HL-60 (cell line): ENCODE measurements at regions not wholly inside any gene's neighbourhood (a gene's known extent, or its start where the extent isn't known, plus 50 kb on each side); places are given as distances from the start of the nearest gene placed in this dataset.
A peak's percentile ranks its signal among the peaks of the same experiment; 100 is the strongest.

Experiments used
- DNase-seq, 2 experiments: peaks; one replicate each; pipeline ENCODE4 v3.0.0-alpha.2; 2010 to 2020; ENCODE audit warnings: low read depth in 1 of 2, low spot score in 1 of 2
- H3K27ac ChIP-seq: fragments of 250-450 bp; sonication (Bioruptor Pico); replicated peaks from 2 replicates; pipeline ENCODE4 v1.5.1; 2020; ENCODE audit warnings: mild to moderate bottlenecking, moderate library complexity
- H3K27me3 ChIP-seq: fragments of 250-450 bp; sonication (Bioruptor Pico); 2 replicates; pipeline ENCODE4 v1.5.1; 2021; ENCODE audit warnings: mild to moderate bottlenecking, moderate library complexity; ENCODE audit not compliant: insufficient read depth, poor library complexity, severe bottlenecking
- H3K4me3 ChIP-seq: replicated peaks from 2 replicates; pipeline ENCODE4 v1.5.1; 2011; ENCODE audit warnings: mild to moderate bottlenecking, control low read depth, low read length; ENCODE audit not compliant: insufficient read depth
- CTCF ChIP-seq: IDR thresholded peaks from one replicate; pipeline ENCODE4 v1.5.1; 2011; ENCODE audit warnings: low read length, control low read depth, inconsistent platforms; ENCODE audit not compliant: insufficient read depth
- GABPA ChIP-seq: IDR thresholded peaks from 2 replicates; pipeline ENCODE4 v1.6.1; 2012; ENCODE audit warnings: low read depth
- POLR2AphosphoS5 ChIP-seq: IDR thresholded peaks from 2 replicates; pipeline ENCODE4 v1.6.1; 2012; ENCODE audit warnings: low read depth
- REST ChIP-seq: IDR thresholded peaks from 2 replicates; pipeline ENCODE4 v1.6.1; 2012; ENCODE audit warnings: low read depth; ENCODE audit not compliant: insufficient replicate concordance
- SPI1 ChIP-seq: IDR thresholded peaks from 2 replicates; pipeline ENCODE4 v1.6.1; 2012; ENCODE audit warnings: low read depth, mild to moderate bottlenecking, borderline replicate concordance

- no peak overlapping the region for H3K4me3 ChIP-seq
- H3K27me3 ChIP-seq: no peaks in the 10 kb centered on the region
- TF ChIP-seq GABPA: no peak
- TF ChIP-seq REST: no peak
- TF ChIP-seq POLR2AphosphoS5: no peak
- TF ChIP-seq SPI1: no peak
- no peak for TF ChIP-seq CTCF
- no peak for DNase-seq
- H3K27ac ChIP-seq: no peak overlapping the region
Observed at GRCh38 chr2:212692466-212692865, 153.9 kb upstream of the ERBB4 start.

GRCh38 chr2:212686285-212686895 is 147.8 kb upstream of the ERBB4 start:
- peak; percentile 61 for TF ChIP-seq CTCF
- no peak for TF ChIP-seq SPI1
- no peak for TF ChIP-seq REST
- no peak for TF ChIP-seq GABPA
- TF ChIP-seq POLR2AphosphoS5: no peak
- Histone ChIP-seq H3K4me3 (no peak overlapping the region), H3K27me3 (no peaks in the 10 kb centered on the region), H3K27ac (no peak overlapping the region)
- DNase-seq: peak; percentile 5 to 45

GRCh38 chr2:212683346-212684097 is 144.9 kb upstream of the ERBB4 start:
- no peak for DNase-seq
- TF ChIP-seq CTCF: no peak
- peak; percentile 56; the same call in 1 of the 2 replicates for TF ChIP-seq SPI1
- TF ChIP-seq POLR2AphosphoS5: no peak
- no peak for TF ChIP-seq GABPA
- Histone ChIP-seq H3K4me3 (no peak overlapping the region), H3K27me3 (no peaks in the 10 kb centered on the region), H3K27ac (no peak overlapping the region)
